ENCODE measurements at regions not wholly inside any gene's neighbourhood (a gene's known extent, or its start where the extent isn't known, plus 50 kb on each side); places are given as distances from the start of the nearest gene placed in this dataset.

- Mint-ChIP-seq H3K4me3 (no peak overlapping the region), H3K9me3 (no peaks in the 10 kb centered on the region; the same call in 1 of the 2 replicates), H3K27me3 (ENCODE audit: insufficient read depth) (no peaks in the 10 kb centered on the region), H3K36me3 (ENCODE audit: low read depth) (0 out of 2 replicates have a peak, but pooled peaks cover 3% of the 10 kb centered on the region), H3K4me1 (ENCODE audit: low read depth) (peaks cover 47% of the 10 kb centered on the region), H3K27ac (no peak overlapping the region)
- no peak for DNase-seq
- no peak for TF ChIP-seq CTCF (IDR thresholded peaks at IDR 0.05)
Measured at GRCh38 chr12:43294916-43295315, 257.1 kb downstream of the ADAMTS20 start.

- H3K9me3 Mint-ChIP-seq, result no peaks in the 10 kb centered on the region; the same call in 1 of the 2 replicates
- no peak overlapping the region for H3K4me3 Mint-ChIP-seq
- H3K27ac Mint-ChIP-seq, result no peak overlapping the region
- DNase-seq, result no peak
- no peak for TF ChIP-seq CTCF (IDR thresholded peaks at IDR 0.05)
- H3K27me3 Mint-ChIP-seq (ENCODE audit: insufficient read depth), result no peaks in the 10 kb centered on the region
- peaks cover 50% of the 10 kb centered on the region for H3K4me1 Mint-ChIP-seq (ENCODE audit: low read depth)
- 0 out of 2 replicates have a peak, but pooled peaks cover 3% of the 10 kb centered on the region for H3K36me3 Mint-ChIP-seq (ENCODE audit: low read depth)
Measured at GRCh38 chr12:43294147-43294546, 257.9 kb downstream of the ADAMTS20 start.

- no peak overlapping the region for H3K4me3 Mint-ChIP-seq
- peaks cover 54% of the 10 kb centered on the region for H3K4me1 Mint-ChIP-seq (ENCODE audit: low read depth)
- DNase-seq, result no peak
- 0 out of 2 replicates have a peak overlapping the region, but pooled peaks have one; percentile 31 for H3K27ac Mint-ChIP-seq
- TF ChIP-seq CTCF (IDR thresholded peaks at IDR 0.05), result no peak
- H3K9me3 Mint-ChIP-seq, result no peaks in the 10 kb centered on the region; the same call in 1 of the 2 replicates
- H3K27me3 Mint-ChIP-seq (ENCODE audit: insufficient read depth), result no peaks in the 10 kb centered on the region
- H3K36me3 Mint-ChIP-seq (ENCODE audit: low read depth), result 0 out of 2 replicates have a peak, but pooled peaks cover 3% of the 10 kb centered on the region
Measured at GRCh38 chr12:43293396-43293795, 258.6 kb downstream of the ADAMTS20 start.

- peaks cover 55% of the 10 kb centered on the region for H3K4me1 Mint-ChIP-seq (ENCODE audit: low read depth)
- H3K27ac Mint-ChIP-seq, result peak overlapping the region; percentile 71
- no peaks in the 10 kb centered on the region for H3K27me3 Mint-ChIP-seq (ENCODE audit: insufficient read depth)
- TF ChIP-seq CTCF (IDR thresholded peaks at IDR 0.05), result no peak
- peak; percentile 15 for DNase-seq
- H3K4me3 Mint-ChIP-seq, result peak overlapping the region; percentile 25; the same call in 1 of the 2 replicates
- H3K9me3 Mint-ChIP-seq, result no peaks in the 10 kb centered on the region; the same call in 1 of the 2 replicates
- 0 out of 2 replicates have a peak, but pooled peaks cover 3% of the 10 kb centered on the region for H3K36me3 Mint-ChIP-seq (ENCODE audit: low read depth)
Measured at GRCh38 chr12:43292699-43293098, 259.3 kb downstream of the ADAMTS20 start.

GRCh38 chr12:43291516-43291915 is 260.5 kb downstream of the ADAMTS20 start:
- Mint-ChIP-seq H3K36me3 (ENCODE audit: low read depth) (0 out of 2 replicates have a peak, but pooled peaks cover under 1% of the 10 kb centered on the region), H3K9me3 (no peaks in the 10 kb centered on the region; the same call in 1 of the 2 replicates), H3K27me3 (ENCODE audit: insufficient read depth) (no peaks in the 10 kb centered on the region), H3K27ac (peak overlapping the region; percentile 64), H3K4me3 (peak overlapping the region; percentile 1; the same call in 1 of the 2 replicates), H3K4me1 (ENCODE audit: low read depth) (peaks cover 55% of the 10 kb centered on the region)
- no peak for TF ChIP-seq CTCF (IDR thresholded peaks at IDR 0.05)
- peak; percentile 56 for DNase-seq
